H9 (cell line): ENCODE measurements at regions not wholly inside any gene's neighbourhood (a gene's known extent, or its start where the extent isn't known, plus 50 kb on each side); places are given as distances from the start of the nearest gene placed in this dataset.

Source experiments
- DNase-seq: peaks from one replicate; pipeline ENCODE4 v3.0.0-alpha.2; 2017
- H2AFZ ChIP-seq: one replicate; pipeline ENCODE4 v1.6.1; 2013; ENCODE audit warnings: mild to moderate bottlenecking, low read length, control low read depth, moderate library complexity
- H2AK5ac ChIP-seq: 2 replicates; pipeline ENCODE4 v1.6.1; 2013; ENCODE audit warnings: low read length, control low read depth, mixed read lengths; ENCODE audit not compliant: insufficient read length
- H2BK120ac ChIP-seq: one replicate; pipeline ENCODE4 v1.6.1; 2013; ENCODE audit warnings: low read depth, mild to moderate bottlenecking, low read length, control low read depth, inconsistent platforms; ENCODE audit not compliant: poor library complexity, severe bottlenecking
- H2BK12ac ChIP-seq: 2 replicates; pipeline ENCODE4 v1.6.1; 2013; ENCODE audit warnings: low read length, control low read depth, mixed read lengths, low read depth; ENCODE audit not compliant: insufficient read length
- H2BK15ac ChIP-seq: 2 replicates; pipeline ENCODE4 v1.6.1; 2013; ENCODE audit warnings: low read depth, low read length, control low read depth
- H2BK20ac ChIP-seq: one replicate; pipeline ENCODE4 v1.6.1; 2013; ENCODE audit warnings: low read depth, mild to moderate bottlenecking, low read length, control low read depth, inconsistent platforms; ENCODE audit not compliant: poor library complexity, severe bottlenecking
- H2BK5ac ChIP-seq: 2 replicates; pipeline ENCODE4 v1.6.1; 2013; ENCODE audit warnings: low read length, control low read depth, mixed read lengths; ENCODE audit not compliant: insufficient read length
- H3K14ac ChIP-seq: 2 replicates; pipeline ENCODE4 v1.6.1; 2013; ENCODE audit warnings: low read length, control low read depth; ENCODE audit not compliant: insufficient read depth
- H3K18ac ChIP-seq: 2 replicates; pipeline ENCODE4 v1.6.1; 2013; ENCODE audit warnings: low read depth, mild to moderate bottlenecking, mixed read lengths, low read length, control low read depth; ENCODE audit not compliant: insufficient read length
- H3K23ac ChIP-seq: 2 replicates; pipeline ENCODE4 v1.6.1; 2013; ENCODE audit warnings: low read length, control low read depth, mixed read lengths, low read depth; ENCODE audit not compliant: insufficient read length
- H3K23me2 ChIP-seq: 2 replicates; pipeline ENCODE4 v1.6.1; 2013; ENCODE audit warnings: low read depth, mild to moderate bottlenecking, mixed read lengths, low read length, control low read depth; ENCODE audit not compliant: insufficient read length, poor library complexity, severe bottlenecking
- H3K27ac ChIP-seq: 2 replicates; pipeline ENCODE4 v1.5.1; 2013; ENCODE audit warnings: low read length, control low read depth, mixed read lengths, low read depth; ENCODE audit not compliant: insufficient read length
- H3K27me3 ChIP-seq: 2 replicates; pipeline ENCODE4 v1.6.1; 2013; ENCODE audit warnings: low read length, control low read depth, inconsistent platforms; ENCODE audit not compliant: insufficient read depth
- H3K4ac ChIP-seq: 2 replicates; pipeline ENCODE4 v1.6.1; 2013; ENCODE audit warnings: low read depth, mild to moderate bottlenecking, control low read depth, inconsistent platforms, low read length, moderate library complexity
- H3K4me1 ChIP-seq: 2 replicates; pipeline ENCODE4 v1.6.1; 2013; ENCODE audit warnings: low read length, control low read depth, inconsistent platforms; ENCODE audit not compliant: insufficient read depth
- H3K4me2 ChIP-seq: 2 replicates; pipeline ENCODE4 v1.6.1; 2013; ENCODE audit warnings: low read length, control low read depth, mixed read lengths; ENCODE audit not compliant: insufficient read length, insufficient read depth
- H3K56ac ChIP-seq: 2 replicates; pipeline ENCODE4 v1.6.1; 2013; ENCODE audit warnings: low read depth, mild to moderate bottlenecking, mixed read lengths, low read length, control low read depth; ENCODE audit not compliant: insufficient read length
- H3K79me1 ChIP-seq: 2 replicates; pipeline ENCODE4 v1.6.1; 2013; ENCODE audit warnings: low read depth, mild to moderate bottlenecking, moderate library complexity, low read length, control low read depth, inconsistent platforms; ENCODE audit not compliant: insufficient read depth, poor library complexity, severe bottlenecking
- H3K79me2 ChIP-seq: 2 replicates; pipeline ENCODE4 v1.6.1; 2013; ENCODE audit warnings: low read length, control low read depth, inconsistent platforms; ENCODE audit not compliant: insufficient read depth
- H3K9ac ChIP-seq: 2 replicates; pipeline ENCODE4 v1.6.1; 2013; ENCODE audit warnings: low read length, control low read depth, mixed read lengths; ENCODE audit not compliant: insufficient read length; ENCODE audit errors: extremely low read depth
- H3K9me3 ChIP-seq: one replicate; pipeline ENCODE4 v1.6.1; 2013; ENCODE audit warnings: low read depth, low read length, inconsistent platforms; ENCODE audit not compliant: control insufficient read depth
- H3T11ph ChIP-seq: one replicate; pipeline ENCODE4 v1.6.1; 2013; ENCODE audit warnings: mild to moderate bottlenecking, low read length, control low read depth, inconsistent platforms
- H4K20me1 ChIP-seq: one replicate; pipeline ENCODE4 v1.6.1; 2013; ENCODE audit not compliant: control insufficient read depth, insufficient read length, insufficient read depth
- H4K5ac ChIP-seq: 2 replicates; pipeline ENCODE4 v1.6.1; 2013; ENCODE audit warnings: low read depth, mild to moderate bottlenecking, mixed read lengths, low read length, control low read depth; ENCODE audit not compliant: insufficient read length
- H4K8ac ChIP-seq: replicated peaks from 2 replicates; pipeline ENCODE4 v1.6.1; 2013; ENCODE audit warnings: low read length, control low read depth, mixed read lengths, low read depth; ENCODE audit not compliant: insufficient read length
- H4K91ac ChIP-seq: 2 replicates; pipeline ENCODE4 v1.6.1; 2013; ENCODE audit warnings: low read depth, mild to moderate bottlenecking, moderate library complexity, mixed read lengths, low read length, control low read depth; ENCODE audit not compliant: insufficient read length
- H3K27ac Mint-ChIP-seq, 3 experiments: 2 replicates in 2 of 3; 3 replicates in 1 of 3; pipeline ENCODE4 v1.8.0; 2020 to 2021; ENCODE audit warnings: mixed read lengths in 3 of 3, mild to moderate bottlenecking in 1 of 3, moderate library complexity in 1 of 3
- H3K27me3 Mint-ChIP-seq: 2 replicates; pipeline ENCODE4 v1.8.0; 2021; ENCODE audit warnings: low read depth, mild to moderate bottlenecking, moderate library complexity, mixed read lengths
- H3K36me3 Mint-ChIP-seq, 3 experiments: 2 replicates in 2 of 3; 3 replicates in 1 of 3; pipeline ENCODE4 v1.8.0; 2020 to 2021; ENCODE audit warnings: low read depth in 3 of 3, mixed read lengths in 3 of 3; ENCODE audit not compliant: insufficient read depth in 1 of 3
- H3K4me1 Mint-ChIP-seq, 2 experiments: 2 replicates each; pipeline ENCODE4 v1.8.0; 2020; ENCODE audit warnings: mixed read lengths in 2 of 2
- H3K4me3 Mint-ChIP-seq, 2 experiments: 2 replicates in 1 of 2; 3 replicates in 1 of 2; pipeline ENCODE4 v1.8.0; 2020 to 2021; ENCODE audit warnings: mild to moderate bottlenecking in 2 of 2, mixed read lengths in 2 of 2, moderate library complexity in 1 of 2
- H3K9me3 Mint-ChIP-seq, 2 experiments: 2 replicates in 1 of 2; 3 replicates in 1 of 2; pipeline ENCODE4 v1.8.0; 2020; ENCODE audit warnings: mild to moderate bottlenecking in 2 of 2, mixed read lengths in 2 of 2, moderate library complexity in 1 of 2
- CTCF ChIP-seq: fragments of 200-600 bp; sonication (generic); conservative IDR thresholded peaks from 3 replicates; pipeline ENCODE4 v1.8.0; 2021; ENCODE audit warnings: antibody characterized with exemption, mild to moderate bottlenecking
- WGBS: extraction: QIAGEN DNeasy Blood & Tissue Kit; methylation state at CpG from one replicate; pipeline ENCODE4 v1.1.7; 2013; ENCODE audit warnings: missing lambda C conversion rate, low lambda C conversion rate, mixed read lengths; ENCODE audit not compliant: insufficient read length; ENCODE audit errors: extremely low coverage; 5-methylcytosine and 5-hydroxymethylcytosine counted together

GRCh38 chr17:77472468-77473310 lies 331.9 kb downstream of the SEC14L1 start:
- Histone ChIP-seq H2BK12ac (no peak overlapping the region), H4K5ac (no peak overlapping the region), H2BK5ac (no peak overlapping the region), H4K8ac (no peak overlapping the region), H3K9ac (no peak overlapping the region), H3K56ac (no peak overlapping the region), H2AFZ (no peak overlapping the region), H3K27me3 (no peaks in the 10 kb centered on the region), H3K4me2 (peak overlapping the region; percentile 1), H3T11ph (no peak overlapping the region), H4K20me1 (no peaks in the 10 kb centered on the region), H2BK20ac (no peak overlapping the region), H3K14ac (peak overlapping the region; percentile 37; the same call in 1 of the 2 replicates), H2BK120ac (no peak overlapping the region), H2AK5ac (no peak overlapping the region), H3K23me2 (no peaks in the 10 kb centered on the region), H4K91ac (no peak overlapping the region), H3K27ac (peak overlapping the region; percentile 76), H3K4ac (no peak overlapping the region), H3K79me2 (peaks cover 24% of the 10 kb centered on the region; the same call in 1 of the 2 replicates), H3K79me1 (peaks cover 9% of the 10 kb centered on the region), H3K23ac (no peak overlapping the region), H2BK15ac (no peak overlapping the region), H3K9me3 (no peaks in the 10 kb centered on the region), H3K18ac (no peak overlapping the region), H3K4me1 (peaks cover 30% of the 10 kb centered on the region)
- Mint-ChIP-seq H3K4me3 (peak overlapping the region; percentile 21 to 24; a peak in 4 of 5 replicates), H3K27ac (peak overlapping the region; percentile 95 to 99 (median 97)), H3K4me1 (peaks cover 82 to 94% of the 10 kb centered on the region in 2 experiments), H3K36me3 (peaks cover 17 to 33% (median 32%) of the 10 kb centered on the region in 3 experiments), H3K9me3 (no peaks in the 10 kb centered on the region; a peak in 1 of 5 replicates), H3K27me3 (no peaks in the 10 kb centered on the region)
- TF ChIP-seq CTCF: no peak
- peak; percentile 83 for DNase-seq
- WGBS: no CpG with 5 or more reads among the region's 10 CpGs
